Fibroblast of peridontal ligament (primary cell): ENCODE measurements at regions not wholly inside any gene's neighbourhood (a gene's known extent, or its start where the extent isn't known, plus 50 kb on each side); places are given as distances from the start of the nearest gene placed in this dataset.
A peak's percentile ranks its signal among the peaks of the same experiment; 100 is the strongest.

Experiments used
- DNase-seq: peaks from one replicate; pipeline ENCODE4 v3.0.0-alpha.2; 2010; ENCODE audit errors: extremely low read depth

DNA sequence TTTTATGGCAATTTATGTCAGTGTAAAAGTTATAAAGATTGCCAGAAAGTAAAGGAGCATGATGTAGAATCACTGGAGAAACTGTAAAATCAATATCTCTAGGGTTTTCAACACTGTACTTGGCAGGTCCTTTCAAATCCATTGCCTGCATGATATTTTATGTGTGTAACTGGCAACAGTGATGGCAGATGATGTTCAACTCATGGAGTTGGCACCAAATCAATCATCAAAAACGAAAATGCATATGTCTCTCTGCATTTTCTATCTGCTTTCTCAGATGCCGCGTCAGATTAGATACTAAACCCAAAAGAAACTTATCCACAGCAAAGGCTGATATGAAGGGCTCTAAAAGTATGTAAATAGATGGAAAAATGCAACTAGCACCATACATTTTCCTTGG is 1395.5 kb upstream of the PIK3C3 start:
- no peak for DNase-seq

DNA sequence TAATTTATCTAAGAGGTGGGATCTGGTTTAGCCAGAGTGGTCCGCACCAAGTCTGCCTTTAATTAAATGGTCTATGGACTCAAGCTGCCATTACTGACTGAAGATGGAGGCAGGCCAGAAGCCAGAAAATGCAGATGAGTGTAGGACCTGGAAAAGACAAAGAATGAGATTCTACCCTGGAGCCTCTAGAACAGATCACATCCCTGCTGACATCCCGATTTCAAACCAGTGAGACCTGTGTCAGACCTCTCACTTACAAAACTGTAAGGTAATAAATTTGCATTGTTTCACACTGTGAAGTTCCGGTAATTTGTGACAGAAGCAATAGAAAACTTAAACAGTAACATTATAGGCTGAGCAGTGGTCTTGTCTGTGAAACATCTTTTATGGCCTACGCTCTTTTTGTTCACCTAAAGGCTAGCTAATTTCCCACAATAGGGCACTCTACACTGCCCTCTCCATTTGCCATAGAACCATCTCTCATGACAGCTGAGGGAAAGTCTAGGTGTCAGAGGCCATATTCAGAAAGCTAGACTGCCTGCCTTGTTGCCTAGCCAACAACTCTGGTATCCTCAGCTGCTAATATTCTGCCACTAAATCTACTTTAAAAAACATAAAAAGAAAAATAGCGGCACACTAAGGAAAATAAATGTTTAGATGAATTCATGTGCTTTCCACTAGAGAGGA is 1396.2 kb upstream of the PIK3C3 start:
- DNase-seq, result no peak

DNA sequence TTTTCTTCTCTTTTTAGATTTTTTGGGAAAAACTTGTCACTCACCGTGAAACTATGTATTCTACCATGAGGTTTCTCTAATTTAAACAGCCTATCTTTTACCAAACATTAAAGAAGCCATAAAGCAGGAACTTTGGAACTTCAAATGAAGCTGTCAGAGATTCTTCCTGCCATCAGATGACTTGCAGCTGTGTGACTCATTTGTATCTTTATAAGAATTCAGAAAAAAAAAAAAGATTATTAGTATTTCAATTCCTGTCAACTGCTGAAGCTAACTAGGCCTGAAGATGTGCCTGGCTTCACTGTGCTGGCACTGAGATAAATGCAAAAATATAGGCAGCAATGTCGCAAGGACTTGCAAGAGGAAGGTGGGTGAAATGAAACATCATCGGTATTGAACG is 1399.1 kb upstream of the PIK3C3 start:
- peak; percentile 6 for DNase-seq

GRCh38 chr18:40553029-40553428 is 1402.0 kb upstream of the PIK3C3 start:
- no peak for DNase-seq

GRCh38 chr18:40546875-40547274 is 1408.2 kb upstream of the PIK3C3 start:
- no peak for DNase-seq

DNA sequence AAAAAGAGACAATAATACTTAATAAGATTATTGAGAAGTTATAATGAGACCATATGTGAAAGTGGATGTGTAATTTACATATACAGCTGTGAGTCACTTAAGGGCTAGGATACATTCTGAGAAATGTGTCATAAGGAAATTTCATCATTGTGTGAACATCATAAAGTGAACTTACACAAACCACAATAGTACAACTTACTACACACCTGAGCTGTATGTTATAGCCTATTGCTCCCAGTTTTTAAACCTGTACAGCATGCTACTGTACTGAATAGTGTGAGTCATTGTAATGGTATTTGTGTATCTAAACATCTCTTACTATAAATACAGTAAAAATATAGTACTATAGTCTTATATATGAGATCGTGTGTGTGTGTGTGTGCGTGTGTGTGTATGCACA is 1420.3 kb upstream of the PIK3C3 start:
- no peak for DNase-seq

- DNase-seq, result no peak
Observed at GRCh38 chr18:40532046-40532445, 1423.0 kb upstream of the PIK3C3 start.

DNA sequence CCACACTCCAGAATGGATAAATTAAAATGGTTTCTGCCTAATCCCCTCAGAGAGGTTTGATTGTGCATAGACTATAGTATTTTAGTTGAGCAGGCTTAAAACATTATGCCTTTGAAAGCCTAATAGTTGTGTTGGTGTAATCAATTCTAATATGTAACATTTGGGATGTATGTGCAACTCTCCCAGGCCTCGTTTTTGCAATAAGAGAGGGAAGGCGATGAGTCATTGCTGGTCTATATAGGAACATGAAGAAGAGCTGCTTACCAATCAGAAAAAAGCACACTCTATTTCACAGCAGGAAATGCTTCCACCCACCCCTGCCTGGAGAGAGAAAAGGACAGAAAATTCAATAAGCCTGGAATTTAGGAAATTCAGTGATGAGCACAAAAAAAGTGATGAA is 1424.0 kb upstream of the PIK3C3 start:
- DNase-seq, result no peak

GRCh38 chr18:40529478-40529877 is 1425.6 kb upstream of the PIK3C3 start:
- peak; percentile 20 for DNase-seq

DNA sequence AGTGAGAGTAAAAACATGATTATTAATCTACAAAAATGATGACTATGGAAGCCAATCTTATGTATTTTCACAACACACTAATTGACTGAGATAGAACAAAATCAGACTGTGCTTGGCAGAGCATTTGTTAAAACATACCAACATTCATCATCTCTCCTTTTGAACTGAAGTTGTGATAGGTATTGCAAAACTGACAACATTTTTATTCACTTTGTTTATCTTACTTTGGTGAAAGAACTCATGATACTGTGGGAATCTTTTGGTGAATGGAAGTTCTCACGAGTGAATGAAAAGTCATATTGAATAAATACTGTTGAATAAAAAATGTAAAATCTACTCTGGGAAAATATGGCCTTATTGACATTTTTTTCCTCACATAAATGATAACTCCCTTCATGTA is 1430.2 kb upstream of the PIK3C3 start:
- no peak for DNase-seq

- DNase-seq, result no peak
Observed at GRCh38 chr18:40523287-40523686, 1431.7 kb upstream of the PIK3C3 start.

DNA sequence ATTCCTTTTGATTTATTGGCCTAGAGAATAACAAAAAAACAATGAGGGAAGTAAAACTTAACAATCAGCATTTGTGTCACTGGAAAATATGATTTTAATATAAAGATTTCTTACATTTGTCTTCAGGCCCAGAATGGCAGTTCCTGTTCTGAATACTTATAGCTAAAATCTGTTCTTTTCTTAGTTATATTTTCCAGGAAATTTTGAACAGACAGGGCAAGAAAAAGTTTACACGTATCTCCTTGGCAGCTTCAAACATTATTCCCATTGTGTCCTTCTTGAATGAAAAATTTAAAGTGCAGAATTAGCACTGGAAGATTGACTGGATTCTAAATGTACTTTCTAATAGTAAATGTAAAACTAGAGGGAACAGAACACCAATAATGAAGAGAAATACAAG is 1454.0 kb upstream of the PIK3C3 start:
- DNase-seq, result no peak

DNA sequence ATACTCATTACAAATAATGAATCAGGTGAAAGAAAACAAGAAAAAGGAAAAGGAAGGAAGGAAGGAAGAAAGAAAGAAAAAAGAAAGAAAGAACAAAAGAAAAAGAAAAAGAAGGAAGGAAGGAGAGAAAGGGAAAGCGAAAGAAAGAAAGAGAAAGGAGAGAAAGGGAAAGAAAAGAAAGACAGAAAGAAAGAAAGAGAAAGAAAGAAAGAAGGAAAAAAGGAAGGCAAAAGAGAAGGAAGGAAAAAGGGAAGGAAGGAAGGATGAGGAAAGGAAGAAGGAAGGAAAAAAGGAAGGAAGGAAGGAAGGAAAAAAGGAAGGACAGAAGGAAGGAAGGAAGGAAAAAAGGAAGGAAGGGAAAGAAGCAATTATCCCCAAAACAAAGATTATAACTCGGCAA is 1460.4 kb upstream of the PIK3C3 start:
- no peak for DNase-seq

GRCh38 chr18:40493316-40493715 is 1461.7 kb upstream of the PIK3C3 start:
- no peak for DNase-seq

- no peak for DNase-seq
Observed at GRCh38 chr18:40489301-40489700, 1465.7 kb upstream of the PIK3C3 start.

- DNase-seq, result peak; percentile 75
Observed at GRCh38 chr18:40485318-40485717, 1469.7 kb upstream of the PIK3C3 start.

DNA sequence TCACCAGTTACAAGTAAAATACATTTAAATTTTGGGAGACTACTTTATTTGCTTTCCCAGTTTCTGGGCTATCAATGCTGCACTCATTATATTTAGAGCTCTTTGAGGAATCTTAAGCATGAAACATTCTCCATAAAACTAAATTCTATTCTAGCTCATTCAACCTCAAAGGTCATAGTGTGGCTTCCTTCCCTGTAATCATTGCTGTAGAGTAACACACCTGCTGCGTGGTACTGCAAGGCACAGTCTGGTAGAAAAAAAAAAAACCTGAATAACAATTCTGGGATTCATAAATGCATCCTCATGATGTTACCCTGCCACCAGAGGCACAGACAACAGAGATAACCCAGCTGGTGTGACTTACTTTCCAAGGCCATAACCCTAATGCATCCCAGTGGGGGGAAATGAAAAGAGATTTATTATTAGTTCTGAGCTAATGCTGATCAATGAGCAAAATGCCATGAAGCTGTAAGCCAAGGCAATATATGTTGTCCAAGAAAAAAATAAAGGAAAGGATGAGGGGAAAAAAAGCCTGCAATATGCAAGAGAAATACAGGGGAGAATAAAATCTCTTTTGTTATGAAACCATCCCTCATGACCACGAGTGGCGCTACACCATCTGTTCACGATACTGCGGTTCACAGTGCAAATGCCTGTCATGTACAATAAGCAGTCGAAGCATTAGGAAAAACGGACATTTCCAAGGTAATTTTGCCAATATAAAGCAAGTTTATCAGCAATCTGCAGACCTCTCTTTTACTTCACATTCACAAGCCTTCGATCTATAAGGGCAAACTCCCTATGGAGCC is 1481.6 kb upstream of the PIK3C3 start:
- DNase-seq, result no peak

DNA sequence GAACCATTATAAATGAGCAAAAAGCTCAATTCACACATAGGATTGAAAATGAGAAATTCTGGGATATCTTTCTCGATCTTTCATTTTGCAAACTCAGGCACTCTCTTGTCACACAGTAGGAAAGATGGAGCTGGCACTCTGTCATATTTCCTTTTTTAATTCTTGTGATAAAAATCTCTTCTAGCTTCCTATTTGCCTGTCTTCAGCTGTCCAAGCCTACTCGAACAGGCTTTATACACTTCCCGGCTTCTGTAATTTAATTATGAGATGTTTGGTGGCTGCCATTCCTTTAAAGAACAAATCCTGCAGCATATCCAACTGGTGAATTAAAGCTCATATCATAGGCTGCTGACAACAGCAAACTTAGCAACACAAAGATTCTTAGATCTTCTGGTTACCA is 1484.3 kb upstream of the PIK3C3 start:
- DNase-seq, result no peak

DNA sequence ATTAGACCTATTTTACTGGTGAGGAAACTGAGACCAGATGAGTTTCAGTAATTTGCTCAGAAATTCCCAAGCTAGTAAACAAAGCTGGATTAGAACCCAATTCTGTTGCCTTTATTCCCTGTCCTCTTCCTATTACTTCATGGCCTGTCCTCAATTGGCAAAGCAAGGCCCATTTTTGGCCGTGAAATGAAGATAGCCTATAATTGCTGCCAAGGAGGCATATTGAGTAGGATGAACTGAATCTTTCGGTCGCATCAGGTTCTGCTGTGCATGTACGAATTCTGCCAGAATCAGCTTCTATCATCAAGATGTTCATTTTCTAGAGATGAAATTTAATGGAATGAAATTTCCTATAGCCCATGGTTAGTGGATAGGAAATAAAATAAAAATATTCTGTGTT is 1485.2 kb upstream of the PIK3C3 start:
- DNase-seq, result no peak

DNA sequence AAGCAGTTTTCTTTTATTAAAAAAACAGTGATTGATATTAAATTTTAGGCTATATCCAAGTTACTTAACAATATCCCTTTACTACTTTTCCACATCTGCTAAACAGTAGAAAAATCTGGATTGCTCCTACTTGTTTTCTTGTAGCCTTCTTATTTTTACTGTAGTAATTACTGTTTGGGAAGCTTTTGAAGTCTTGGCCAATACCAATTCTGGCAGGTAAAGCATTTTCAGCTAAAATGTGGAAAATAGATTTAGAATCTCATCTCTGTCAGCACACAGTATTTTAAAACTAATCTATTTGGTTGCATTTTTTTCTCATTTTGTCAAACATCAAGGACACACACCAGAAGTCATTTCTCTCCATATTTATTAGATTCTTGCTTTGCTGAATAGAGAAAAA is 1485.7 kb upstream of the PIK3C3 start:
- DNase-seq, result no peak

- DNase-seq, result no peak
Observed at GRCh38 chr18:40464032-40464431, 1491.0 kb upstream of the PIK3C3 start.

DNA sequence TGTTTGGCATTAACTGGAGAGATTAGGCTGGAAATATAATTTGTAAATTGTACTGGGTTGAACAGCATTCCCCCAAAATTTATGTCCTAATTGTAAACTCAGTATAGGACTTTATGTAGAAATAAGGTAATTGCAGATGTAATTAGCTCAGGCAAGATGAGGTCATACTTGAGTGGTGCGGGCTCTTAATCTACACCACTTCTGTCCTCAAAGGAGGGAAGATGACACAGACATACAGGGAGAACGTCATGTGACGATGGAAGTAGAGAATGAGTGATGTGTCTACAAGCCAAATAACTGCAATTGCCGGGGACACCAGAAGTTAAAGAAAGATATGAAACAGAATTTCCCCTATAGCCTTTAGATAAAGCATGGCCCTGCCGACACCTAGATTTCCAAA is 1501.1 kb upstream of the PIK3C3 start:
- DNase-seq, result no peak

DNA sequence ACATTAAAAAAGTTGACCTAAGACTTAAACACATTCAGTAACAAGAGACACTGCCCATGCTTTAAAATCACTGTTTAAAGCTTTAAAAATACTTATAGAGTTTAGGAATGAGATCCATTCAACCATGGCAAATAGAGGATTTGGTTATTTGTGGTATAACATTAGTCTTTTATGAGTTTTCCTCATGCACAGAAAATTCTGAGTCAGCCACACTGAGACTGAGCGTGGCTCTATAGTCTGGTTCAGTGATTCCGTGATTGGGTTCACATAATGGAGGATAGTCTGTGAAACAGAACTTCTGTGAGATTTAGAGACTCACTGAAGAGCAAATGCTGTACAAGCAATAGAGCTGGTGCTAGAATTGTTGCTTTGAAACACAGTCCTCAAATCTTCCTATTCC is 1502.4 kb upstream of the PIK3C3 start:
- DNase-seq, result no peak

DNA sequence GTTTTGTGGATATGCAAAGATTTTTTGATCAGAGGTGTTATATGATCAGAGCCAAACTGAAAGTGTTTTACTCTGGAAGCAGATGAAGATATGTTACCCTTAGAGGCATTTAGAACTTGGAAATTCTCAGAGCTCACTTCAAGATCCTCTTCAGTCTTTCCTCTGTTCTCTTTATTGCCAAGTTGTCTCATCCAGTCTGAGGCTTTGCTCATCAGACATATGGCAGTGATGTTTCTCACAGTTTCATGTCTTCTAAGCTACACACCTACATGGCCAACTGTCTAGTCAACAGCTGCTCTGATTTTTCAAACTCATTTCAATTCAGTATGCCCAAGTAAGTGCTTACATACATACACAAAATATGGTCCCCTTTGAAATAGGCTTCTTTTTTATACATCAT is 1504.3 kb upstream of the PIK3C3 start:
- no peak for DNase-seq
